ENCODE measurements at regions not wholly inside any gene's neighbourhood (a gene's known extent, or its start where the extent isn't known, plus 50 kb on each side); places are given as distances from the start of the nearest gene placed in this dataset.

DNA sequence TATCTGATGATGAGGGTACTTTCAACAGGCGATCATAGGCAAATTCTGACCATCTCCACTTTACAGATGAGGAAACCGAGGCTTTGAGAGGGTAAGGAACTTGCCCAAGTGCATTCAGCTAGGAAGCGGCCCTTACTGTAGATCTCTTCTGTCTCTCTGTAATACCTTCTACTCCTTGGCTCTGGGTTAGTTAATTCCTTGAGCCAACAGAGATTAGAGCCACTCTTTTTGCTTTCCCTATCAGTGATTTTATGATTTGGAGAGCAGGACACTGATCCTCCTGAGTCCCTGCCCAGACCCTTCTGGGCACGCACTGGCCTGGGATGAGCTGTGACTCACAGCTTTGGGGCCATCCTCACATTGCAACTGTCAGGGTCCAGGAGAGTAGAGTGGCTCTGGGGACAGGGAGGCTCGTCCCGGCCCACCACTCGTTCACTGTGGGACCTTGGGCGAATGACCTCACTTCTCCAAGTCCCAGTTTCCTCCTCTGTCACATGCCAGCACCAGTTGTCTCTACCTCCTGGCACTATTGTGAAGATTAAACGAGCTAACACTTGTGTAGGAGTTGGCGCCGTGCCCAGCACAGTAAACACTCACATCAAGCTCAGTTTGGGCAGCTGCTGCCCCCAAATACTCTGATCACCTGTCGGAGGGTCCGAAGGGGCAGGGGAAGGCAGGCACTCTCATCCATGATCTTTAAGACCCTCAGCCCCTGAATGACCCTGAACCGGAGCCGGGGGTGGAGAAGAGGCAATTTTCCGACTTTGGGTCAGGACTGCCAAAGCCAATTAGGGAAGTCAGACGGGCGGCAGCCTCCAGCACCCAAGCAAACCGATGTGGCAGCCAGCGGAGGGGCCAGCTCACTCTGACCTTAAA is 235.0 kb downstream of the MIAT start:
- H3K9me3 ChIP-seq (ENCODE audit: low read depth), result no peaks in the 10 kb centered on the region
- peak in 1 of 2 donors; percentile 23 for DNase-seq (ENCODE audit: low read depth in 1 of 2, low spot score in 1 of 2)

DNA sequence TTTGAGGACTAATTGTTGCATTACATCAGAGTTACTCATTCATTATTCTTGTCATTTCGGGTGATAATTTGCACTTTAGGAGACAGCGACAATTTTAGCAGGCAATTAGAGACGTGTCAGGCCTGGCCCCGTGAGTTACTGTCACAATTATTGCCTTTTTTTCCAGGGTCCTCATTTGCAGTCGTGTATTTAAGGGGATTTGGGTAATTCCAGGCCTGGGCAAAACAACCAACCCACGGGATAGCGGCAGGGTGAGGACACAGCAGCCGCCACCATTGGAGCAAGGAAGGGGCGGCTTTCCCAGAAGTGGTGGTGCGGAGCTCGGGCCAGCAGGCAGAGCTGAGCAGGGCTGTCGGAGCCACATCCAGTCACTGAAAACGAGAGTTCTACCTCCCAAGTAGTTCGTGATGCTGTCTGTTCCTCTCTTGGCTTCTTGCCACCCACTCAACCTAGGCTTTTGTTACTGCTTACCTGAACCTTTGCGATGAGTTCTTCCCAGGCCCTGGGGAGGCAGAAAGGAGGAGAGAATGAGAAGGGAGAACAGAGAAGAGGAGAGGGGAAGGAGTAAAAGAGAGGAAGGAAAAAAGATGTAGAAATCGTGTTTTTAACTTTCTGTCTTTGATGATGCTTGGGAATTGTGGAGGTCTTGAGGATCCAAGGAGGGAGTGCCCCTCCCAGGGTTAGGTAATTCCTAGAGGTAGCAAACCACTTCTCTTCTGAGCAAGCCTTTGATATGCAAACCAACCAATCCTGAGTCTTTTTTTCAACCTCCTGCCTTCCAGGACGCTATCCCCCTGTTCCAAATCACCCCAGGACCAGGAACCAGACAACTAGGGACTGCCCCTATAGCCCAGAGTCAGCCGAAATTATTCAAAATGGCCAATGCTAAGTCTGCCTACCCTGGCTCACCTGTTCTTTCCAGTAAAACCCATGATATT is 236.1 kb downstream of the MIAT start:
- H3K27ac ChIP-seq, result no peak overlapping the region
- TF ChIP-seq, protein P1, sequence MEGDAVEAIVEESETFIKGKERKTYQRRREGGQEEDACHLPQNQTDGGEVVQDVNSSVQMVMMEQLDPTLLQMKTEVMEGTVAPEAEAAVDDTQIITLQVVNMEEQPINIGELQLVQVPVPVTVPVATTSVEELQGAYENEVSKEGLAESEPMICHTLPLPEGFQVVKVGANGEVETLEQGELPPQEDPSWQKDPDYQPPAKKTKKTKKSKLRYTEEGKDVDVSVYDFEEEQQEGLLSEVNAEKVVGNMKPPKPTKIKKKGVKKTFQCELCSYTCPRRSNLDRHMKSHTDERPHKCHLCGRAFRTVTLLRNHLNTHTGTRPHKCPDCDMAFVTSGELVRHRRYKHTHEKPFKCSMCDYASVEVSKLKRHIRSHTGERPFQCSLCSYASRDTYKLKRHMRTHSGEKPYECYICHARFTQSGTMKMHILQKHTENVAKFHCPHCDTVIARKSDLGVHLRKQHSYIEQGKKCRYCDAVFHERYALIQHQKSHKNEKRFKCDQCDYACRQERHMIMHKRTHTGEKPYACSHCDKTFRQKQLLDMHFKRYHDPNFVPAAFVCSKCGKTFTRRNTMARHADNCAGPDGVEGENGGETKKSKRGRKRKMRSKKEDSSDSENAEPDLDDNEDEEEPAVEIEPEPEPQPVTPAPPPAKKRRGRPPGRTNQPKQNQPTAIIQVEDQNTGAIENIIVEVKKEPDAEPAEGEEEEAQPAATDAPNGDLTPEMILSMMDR (IDR thresholded peaks at IDR 0.05; ENCODE audit: low read depth, low read length), result no peak
- H3K4me1 ChIP-seq (ENCODE audit: low read depth), result peaks cover 7% of the 10 kb centered on the region
- no peaks in the 10 kb centered on the region for H3K9me3 ChIP-seq (ENCODE audit: low read depth)
- no peaks in the 10 kb centered on the region for H3K36me3 ChIP-seq
- H3K27me3 ChIP-seq, result no peaks in the 10 kb centered on the region
- DNase-seq (ENCODE audit: low read depth in 1 of 2, low spot score in 1 of 2), result no peak
- H3K4me3 ChIP-seq, result no peak overlapping the region

More for the DNA sequence above, 235.0 kb downstream of the MIAT start:
- TF ChIP-seq, protein P1 (IDR thresholded peaks at IDR 0.05; ENCODE audit: low read depth, low read length), result no peak
- Histone ChIP-seq H3K27ac (no peak overlapping the region), H3K27me3 (no peaks in the 10 kb centered on the region), H3K4me1 (ENCODE audit: low read depth) (peaks cover 12% of the 10 kb centered on the region), H3K4me3 (no peak overlapping the region), H3K36me3 (no peaks in the 10 kb centered on the region)

DNA sequence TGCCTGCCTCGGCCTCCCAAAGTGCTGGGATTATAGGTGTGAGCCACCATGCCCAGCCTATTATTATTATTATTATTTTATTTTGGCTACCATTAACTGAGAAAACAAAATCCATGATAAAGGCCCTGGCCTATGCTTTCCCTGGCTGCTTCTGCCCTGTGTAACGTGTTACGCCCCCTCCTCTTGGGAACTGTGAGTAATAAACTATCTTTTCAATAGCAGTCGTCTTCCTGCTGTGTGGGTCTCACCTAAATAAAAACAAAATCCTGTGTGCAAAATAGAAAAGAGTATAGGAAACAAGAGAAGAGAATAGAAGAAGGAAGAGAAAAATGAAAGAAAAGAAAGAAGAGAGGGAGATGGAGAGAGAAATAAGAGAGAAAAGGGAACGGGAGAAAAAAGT is 237.0 kb downstream of the MIAT start:
- no peak for DNase-seq (ENCODE audit: low read depth in 1 of 2, low spot score in 1 of 2)
- Histone ChIP-seq H3K9me3 (ENCODE audit: low read depth) (no peaks in the 10 kb centered on the region), H3K36me3 (no peaks in the 10 kb centered on the region), H3K4me1 (ENCODE audit: low read depth) (peaks cover 7% of the 10 kb centered on the region), H3K27me3 (no peaks in the 10 kb centered on the region), H3K27ac (no peak overlapping the region), H3K4me3 (no peak overlapping the region)
- TF ChIP-seq, protein P1 (IDR thresholded peaks at IDR 0.05; ENCODE audit: low read depth, low read length), result no peak

DNA sequence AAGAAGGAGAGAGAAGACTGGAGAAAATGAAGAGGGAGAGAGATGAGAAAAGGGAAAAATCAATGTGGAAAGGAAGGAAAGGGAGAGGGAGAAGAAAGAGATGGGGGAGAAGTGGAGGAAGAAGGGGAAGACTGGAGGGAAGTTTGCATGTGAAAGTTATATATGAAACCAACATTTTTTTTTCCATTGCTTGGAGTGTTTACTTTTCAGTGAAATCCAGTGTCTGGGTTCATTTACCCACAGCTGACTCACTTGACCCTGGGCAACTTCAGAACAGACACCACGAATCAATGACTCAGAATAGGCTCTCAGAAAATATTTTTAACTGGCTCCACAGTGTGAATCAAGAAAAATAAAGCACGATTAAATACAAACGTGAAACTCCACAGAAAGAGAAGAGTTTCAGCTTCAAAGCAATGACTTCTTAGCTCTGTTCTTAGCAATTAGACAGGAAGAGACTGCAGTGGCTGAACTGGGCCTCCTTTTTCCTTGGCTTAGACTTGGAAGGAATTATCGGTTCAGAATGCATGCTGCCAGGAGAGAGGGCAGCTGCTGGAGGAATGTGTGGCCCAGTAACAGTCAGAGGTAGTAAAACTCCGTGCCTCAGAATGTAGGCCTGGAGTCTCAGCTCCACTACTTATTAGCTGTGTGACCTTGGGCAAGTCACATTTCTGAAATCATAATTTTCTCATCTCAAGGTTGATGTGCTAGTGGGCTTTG is 237.5 kb downstream of the MIAT start:
- Histone ChIP-seq H3K4me3 (no peak overlapping the region), H3K36me3 (no peaks in the 10 kb centered on the region), H3K4me1 (ENCODE audit: low read depth) (peaks cover 7% of the 10 kb centered on the region), H3K27me3 (no peaks in the 10 kb centered on the region), H3K9me3 (ENCODE audit: low read depth) (no peaks in the 10 kb centered on the region), H3K27ac (no peak overlapping the region)
- peak in 1 of 2 donors; percentile 78 for DNase-seq (ENCODE audit: low read depth in 1 of 2, low spot score in 1 of 2)
- TF ChIP-seq, protein P1 (IDR thresholded peaks at IDR 0.05; ENCODE audit: low read depth, low read length), result no peak

DNA sequence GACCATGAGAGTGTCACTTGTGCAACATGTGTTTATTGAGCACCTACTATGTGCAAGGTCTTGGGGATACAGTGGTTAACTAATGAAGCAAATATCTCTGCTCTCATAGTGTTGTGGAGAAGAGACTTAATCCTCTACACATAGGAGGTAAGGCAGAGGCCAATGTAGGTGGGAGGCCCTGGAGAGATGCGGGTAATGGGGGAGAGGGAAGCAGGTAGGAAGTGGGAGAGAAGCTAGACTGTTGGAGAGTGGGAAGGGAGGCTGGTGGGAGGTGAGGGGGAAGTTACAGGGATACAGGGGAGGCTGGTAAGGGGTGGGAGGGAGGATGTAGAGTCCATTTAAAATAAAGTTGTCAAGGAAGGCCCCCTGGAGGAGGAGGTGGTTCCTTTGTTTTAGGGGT is 240.0 kb downstream of the MIAT start:
- no peak overlapping the region for H3K4me3 ChIP-seq
- H3K27me3 ChIP-seq, result no peaks in the 10 kb centered on the region
- no peak overlapping the region for H3K27ac ChIP-seq
- DNase-seq (ENCODE audit: low read depth in 1 of 2, low spot score in 1 of 2), result no peak
- TF ChIP-seq, protein P1 (IDR thresholded peaks at IDR 0.05; ENCODE audit: low read depth, low read length), result no peak
- no peaks in the 10 kb centered on the region for H3K9me3 ChIP-seq (ENCODE audit: low read depth)
- peaks cover 19% of the 10 kb centered on the region for H3K4me1 ChIP-seq (ENCODE audit: low read depth)
- H3K36me3 ChIP-seq, result no peaks in the 10 kb centered on the region

All from cardiac muscle cell (in vitro differentiated cells and primary cell).